Loucy (cell line): ENCODE measurements at regions not wholly inside any gene's neighbourhood (a gene's known extent, or its start where the extent isn't known, plus 50 kb on each side); places are given as distances from the start of the nearest gene placed in this dataset.

Source experiments
- CTCF ChIP-seq: fragments of 200-600 bp; sonication (generic); conservative IDR thresholded peaks from 2 replicates; pipeline ENCODE4 v1.5.1; 2014; ENCODE audit warnings: mild to moderate bottlenecking, antibody characterized with exemption, low read length
- EZH2phosphoT487 ChIP-seq: fragments of 200-600 bp; IDR thresholded peaks from 2 replicates; pipeline ENCODE4 v1.6.1; 2018; ENCODE audit warnings: antibody characterized with exemption, mild to moderate bottlenecking, moderate library complexity, borderline replicate concordance

DNA sequence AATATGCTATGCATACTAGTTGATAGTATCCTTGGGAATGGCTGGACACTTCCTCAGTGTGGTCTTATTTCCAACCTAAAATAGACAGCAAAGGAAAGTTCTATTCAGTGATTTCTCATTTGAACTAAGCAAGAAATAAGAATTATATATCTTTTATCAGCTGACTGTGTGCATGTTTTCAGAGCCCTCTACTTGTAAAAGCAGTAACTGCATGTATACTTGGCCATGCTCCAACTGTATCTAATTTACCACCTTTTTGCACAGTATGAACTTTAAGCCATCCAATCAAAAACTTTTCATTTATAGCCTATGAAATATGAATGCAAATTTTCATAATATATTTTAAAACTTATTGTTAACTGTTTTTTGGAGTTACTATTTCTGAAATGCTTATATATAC lies 136.4 kb upstream of the PCDH9 start:
- peak; percentile 54 for TF ChIP-seq CTCF
- TF ChIP-seq EZH2phosphoT487, result no peak
